B cell (primary cell): ENCODE measurements at regions not wholly inside any gene's neighbourhood (a gene's known extent, or its start where the extent isn't known, plus 50 kb on each side); places are given as distances from the start of the nearest gene placed in this dataset.

ENCODE experiments used
- ATAC-seq: fragments of 200-7000 bp; cut with Tn5 transposase; one replicate; pipeline ENCODE4 v1.10.0; 2021; ENCODE audit warnings: low read depth, mild to moderate bottlenecking, moderate number of reproducible peaks, moderate library complexity
- CTCF ChIA-PET: fragments of 350-600 bp; sonication (Branson Sonifier 250); formaldehyde crosslinking; loops from one replicate; lab custom pipeline; 2021; ENCODE audit warnings: antibody characterized with exemption, inconsistent platforms; lab: Charles Lee
- POLR2A ChIA-PET: fragments of 350-600 bp; sonication (Branson Sonifier 250); formaldehyde crosslinking; loops from one replicate; lab custom pipeline; 2021; ENCODE audit warnings: antibody characterized with exemption; lab: Charles Lee
- DNase-seq: peaks from one replicate; pipeline ENCODE4 v3.0.0; 2013
- H2AFZ ChIP-seq: 2 replicates; pipeline ENCODE4 v1.6.1; 2012; ENCODE audit warnings: mild to moderate bottlenecking, low read depth, low read length; ENCODE audit not compliant: insufficient read depth, poor library complexity, severe bottlenecking
- H3K27ac ChIP-seq, 2 donors: 1 replicate in 1 of 2; 2 replicates in 1 of 2; pipeline ENCODE4 v1.5.1; 2012 to 2013; ENCODE audit warnings: low read length in 2 of 2, mild to moderate bottlenecking in 2 of 2, moderate library complexity in 1 of 2
- H3K27me3 ChIP-seq, 4 experiments: fragments of 200-600 bp in 1 of 4; sonication (generic) in 1 of 4; replicated peaks in 1 of 4; 1 replicate in 2 of 4; 2 replicates in 2 of 4; pipeline versions ENCODE4 v1.6.1 to v1.7.0; 2013 to 2016; ENCODE audit warnings: low read length in 3 of 4, mild to moderate bottlenecking in 2 of 4, mixed read lengths in 1 of 4, moderate library complexity in 1 of 4; ENCODE audit not compliant: insufficient read depth in 4 of 4, control insufficient read depth in 3 of 4; ENCODE audit errors: control extremely low read depth in 1 of 4
- H3K36me3 ChIP-seq, 2 experiments: replicated peaks in 1 of 2; 1 replicate in 1 of 2; 2 replicates in 1 of 2; pipeline versions ENCODE4 v1.6.1 to v1.7.1; 2013; ENCODE audit warnings: low read length in 1 of 2; ENCODE audit not compliant: insufficient read depth in 2 of 2, control insufficient read depth in 1 of 2; ENCODE audit errors: control extremely low read depth in 1 of 2, extremely low read depth in 1 of 2
- H3K4me1 ChIP-seq, 2 donors: fragments of 200-600 bp in 1 of 2; sonication (generic) in 1 of 2; 1 replicate in 1 of 2; 2 replicates in 1 of 2; pipeline versions ENCODE4 v1.5.1 to v1.6.1; 2013 to 2017; ENCODE audit warnings: low read length in 2 of 2; ENCODE audit not compliant: control insufficient read depth in 2 of 2, insufficient read depth in 2 of 2
- H3K4me2 ChIP-seq: replicated peaks from 2 replicates; pipeline ENCODE3; 2012; ENCODE audit warnings: mild to moderate bottlenecking, low read depth, low read length; ENCODE audit not compliant: poor library complexity, severe bottlenecking
- H3K4me3 ChIP-seq, 5 experiments: fragments of 200-600 bp in 1 of 5; sonication (generic) in 1 of 5; 1 replicate in 3 of 5; 2 replicates in 2 of 5; pipeline versions ENCODE4 v1.5.1 to v1.7.0; 2011 to 2016; ENCODE audit warnings: low read length in 4 of 5, mild to moderate bottlenecking in 4 of 5, low read depth in 2 of 5, control low read depth in 1 of 5, moderate library complexity in 1 of 5; ENCODE audit not compliant: insufficient read depth in 1 of 5; ENCODE audit errors: control extremely low read depth in 1 of 5, extremely low read depth in 1 of 5
- H3K79me2 ChIP-seq: fragments of 200-600 bp; sonication (generic); one replicate; pipeline ENCODE4 v1.6.0; 2016; ENCODE audit warnings: low read length; ENCODE audit not compliant: control insufficient read depth, insufficient read depth
- H3K9ac ChIP-seq: fragments of 200-600 bp; sonication (generic); 2 replicates; pipeline ENCODE4 v1.6.1; 2017; ENCODE audit warnings: mild to moderate bottlenecking, low read length, moderate library complexity
- H3K9me3 ChIP-seq, 3 donors: one replicate each; pipeline versions ENCODE4 v1.6.1 to v1.7.1; 2013; ENCODE audit warnings: low read length in 2 of 3; ENCODE audit not compliant: control insufficient read depth in 2 of 3, insufficient read depth in 1 of 3; ENCODE audit errors: control extremely low read depth in 1 of 3
- H4K20me1 ChIP-seq: 2 replicates; pipeline ENCODE4 v1.6.0; 2012; ENCODE audit warnings: mild to moderate bottlenecking, low read length; ENCODE audit not compliant: insufficient read depth, control insufficient read depth, poor library complexity, severe bottlenecking
- H3K27ac Mint-ChIP-seq: one replicate; pipeline ENCODE4 v1.8.0; 2021; ENCODE audit warnings: mixed read lengths
- H3K27me3 Mint-ChIP-seq: one replicate; pipeline ENCODE4 v1.8.0; 2021; ENCODE audit warnings: mixed read lengths
- H3K4me1 Mint-ChIP-seq: one replicate; pipeline ENCODE4 v1.8.0; 2021; ENCODE audit warnings: mixed read lengths
- H3K4me3 Mint-ChIP-seq: one replicate; pipeline ENCODE4 v1.8.0; 2021; ENCODE audit warnings: mixed read lengths
- H3K9me3 Mint-ChIP-seq: one replicate; pipeline ENCODE4 v1.8.0; 2022; ENCODE audit warnings: mixed read lengths; ENCODE audit not compliant: insufficient read depth
- EZH2 ChIP-seq: IDR thresholded peaks from 2 replicates; pipeline ENCODE4 v1.6.1; 2012; ENCODE audit warnings: borderline replicate concordance, low read depth, mild to moderate bottlenecking, moderate library complexity, low read length; ENCODE audit not compliant: insufficient read depth, poor library complexity, severe bottlenecking
- WGBS: methylation state at CpG from one replicate; pipeline ENCODE4 v1.1.5; 2013; ENCODE audit warnings: missing lambda C conversion rate; ENCODE audit not compliant: insufficient coverage; 5-methylcytosine and 5-hydroxymethylcytosine counted together
- intact Hi-C: fragments of 100-400 bp; cut with micrococcal nuclease; formaldehyde crosslinking; loops from one replicate; pipeline ENCODE4 v1.10.0; 2022
- TF ChIP-seq, protein P1 (sequence below): fragments of 200-600 bp; IDR thresholded peaks from one replicate; pipeline ENCODE4 v1.8.0; 2022; ENCODE audit warnings: antibody characterized with exemption, mild to moderate bottlenecking

DNA sequence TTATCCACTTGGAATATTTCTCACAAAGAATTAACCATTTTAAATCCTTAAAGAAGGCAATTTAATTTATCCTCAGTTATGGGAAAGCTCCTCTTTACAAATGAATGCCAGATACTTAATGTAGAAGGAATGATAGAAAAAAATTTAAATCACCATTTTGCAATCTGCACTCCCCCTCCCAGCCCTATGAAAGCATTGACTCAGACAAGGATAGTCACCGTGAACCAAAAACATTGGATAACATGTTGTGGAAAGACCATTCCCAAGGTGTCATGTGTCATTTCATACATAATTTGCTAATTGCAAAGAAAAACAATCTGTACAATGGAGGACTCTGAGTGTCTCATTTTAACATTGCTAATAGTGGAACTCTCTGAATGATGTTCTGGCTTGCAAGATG is 421.0 kb downstream of the TXNL1 start:
- no peak overlapping the region for H3K4me3 Mint-ChIP-seq
- no peak for DNase-seq
- intact Hi-C loops: no loop called here
- H3K9ac ChIP-seq: no peak overlapping the region
- no peaks in the 10 kb centered on the region for H3K36me3 ChIP-seq
- CTCF ChIA-PET: no interaction called here
- H2AFZ ChIP-seq: no peak overlapping the region
- H3K27me3 Mint-ChIP-seq: no peaks in the 10 kb centered on the region
- no CpG with 5 or more reads among the region's 1 CpG for WGBS
- no peak for ATAC-seq
- POLR2A ChIA-PET: no interaction called here
- H3K9me3 ChIP-seq: no peaks in the 10 kb centered on the region
- H4K20me1 ChIP-seq: no peaks in the 10 kb centered on the region
- no peaks in the 10 kb centered on the region for H3K4me1 ChIP-seq
- H3K9me3 Mint-ChIP-seq: no peaks in the 10 kb centered on the region
- no peak overlapping the region for H3K4me3 ChIP-seq
- H3K27me3 ChIP-seq: no peaks in the 10 kb centered on the region
- no peaks in the 10 kb centered on the region for H3K79me2 ChIP-seq
- TF ChIP-seq, protein P1, sequence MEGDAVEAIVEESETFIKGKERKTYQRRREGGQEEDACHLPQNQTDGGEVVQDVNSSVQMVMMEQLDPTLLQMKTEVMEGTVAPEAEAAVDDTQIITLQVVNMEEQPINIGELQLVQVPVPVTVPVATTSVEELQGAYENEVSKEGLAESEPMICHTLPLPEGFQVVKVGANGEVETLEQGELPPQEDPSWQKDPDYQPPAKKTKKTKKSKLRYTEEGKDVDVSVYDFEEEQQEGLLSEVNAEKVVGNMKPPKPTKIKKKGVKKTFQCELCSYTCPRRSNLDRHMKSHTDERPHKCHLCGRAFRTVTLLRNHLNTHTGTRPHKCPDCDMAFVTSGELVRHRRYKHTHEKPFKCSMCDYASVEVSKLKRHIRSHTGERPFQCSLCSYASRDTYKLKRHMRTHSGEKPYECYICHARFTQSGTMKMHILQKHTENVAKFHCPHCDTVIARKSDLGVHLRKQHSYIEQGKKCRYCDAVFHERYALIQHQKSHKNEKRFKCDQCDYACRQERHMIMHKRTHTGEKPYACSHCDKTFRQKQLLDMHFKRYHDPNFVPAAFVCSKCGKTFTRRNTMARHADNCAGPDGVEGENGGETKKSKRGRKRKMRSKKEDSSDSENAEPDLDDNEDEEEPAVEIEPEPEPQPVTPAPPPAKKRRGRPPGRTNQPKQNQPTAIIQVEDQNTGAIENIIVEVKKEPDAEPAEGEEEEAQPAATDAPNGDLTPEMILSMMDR: no peak
- no peak for TF ChIP-seq EZH2
- no peak overlapping the region for H3K27ac Mint-ChIP-seq
- no peak overlapping the region for H3K4me2 ChIP-seq
- no peak overlapping the region for H3K27ac ChIP-seq
- H3K4me1 Mint-ChIP-seq: peaks cover 4% of the 10 kb centered on the region

DNA sequence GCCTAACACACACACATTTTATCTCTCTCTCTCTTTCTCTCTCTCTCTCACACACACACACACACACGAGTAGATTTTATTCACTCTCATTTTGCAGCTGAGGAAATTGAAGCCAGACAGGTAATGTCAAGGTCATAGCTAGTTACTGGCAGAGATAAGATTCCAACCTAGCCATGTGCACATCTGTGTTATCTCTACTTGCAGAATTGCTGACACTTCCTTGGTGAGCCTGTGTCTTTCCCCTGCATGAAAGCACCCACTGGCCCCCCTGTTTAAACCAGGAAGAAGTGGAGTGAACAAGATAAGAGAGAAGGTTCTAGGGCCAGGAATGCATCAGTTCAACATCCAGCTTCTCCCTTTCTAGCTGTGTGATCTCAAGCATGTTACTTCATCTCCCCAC is 423.7 kb downstream of the TXNL1 start:
- no peak overlapping the region for H3K27ac ChIP-seq
- H2AFZ ChIP-seq: no peak overlapping the region
- no peaks in the 10 kb centered on the region for H3K9me3 ChIP-seq
- ATAC-seq (no peak), DNase-seq (no peak)
- H3K4me3 Mint-ChIP-seq: no peak overlapping the region
- TF ChIP-seq, protein P1: no peak
- no peak for TF ChIP-seq EZH2
- no CpG with 5 or more reads among the region's 1 CpG for WGBS
- no peak overlapping the region for H3K4me3 ChIP-seq
- POLR2A ChIA-PET: no interaction called here
- no peaks in the 10 kb centered on the region for H3K36me3 ChIP-seq
- H3K9me3 Mint-ChIP-seq: no peaks in the 10 kb centered on the region
- intact Hi-C loops: no loop called here
- CTCF ChIA-PET: no interaction called here
- no peaks in the 10 kb centered on the region for H3K79me2 ChIP-seq
- H3K27ac Mint-ChIP-seq: no peak overlapping the region
- H3K27me3 Mint-ChIP-seq: no peaks in the 10 kb centered on the region
- peaks cover 21% of the 10 kb centered on the region for H3K4me1 Mint-ChIP-seq
- H3K4me1 ChIP-seq: peaks cover 0 to 6% of the 10 kb centered on the region in 2 donors
- no peaks in the 10 kb centered on the region for H4K20me1 ChIP-seq
- H3K4me2 ChIP-seq: no peak overlapping the region
- no peaks in the 10 kb centered on the region for H3K27me3 ChIP-seq
- H3K9ac ChIP-seq: no peak overlapping the region
